Breast epithelium (tissue), 3 donors: ENCODE measurements at regions not wholly inside any gene's neighbourhood (a gene's known extent, or its start where the extent isn't known, plus 50 kb on each side); places are given as distances from the start of the nearest gene placed in this dataset.

Experiments
- CTCF ChIP-seq, 3 donors: fragments of 450-650 bp; IDR thresholded peaks; one replicate each; pipeline ENCODE4 v1.5.1; 2016 to 2017; ENCODE audit warnings: antibody characterized with exemption in 3 of 3, mild to moderate bottlenecking in 3 of 3, moderate library complexity in 3 of 3
- POLR2AphosphoS5 ChIP-seq, 3 donors: sonication (generic); formaldehyde crosslinking; IDR thresholded peaks; one replicate each; pipeline ENCODE4 v1.6.1; 2017; ENCODE audit warnings: antibody characterized with exemption in 3 of 3

GRCh38 chr6:130758813-130759212, 68.4 kb upstream of the SMLR1 start:
- TF ChIP-seq CTCF (IDR thresholded peaks at IDR 0.05) (no peak), POLR2AphosphoS5 (IDR thresholded peaks at IDR 0.05) (no peak)
